Skeletal muscle cell (primary cell): ENCODE measurements at regions not wholly inside any gene's neighbourhood (a gene's known extent, or its start where the extent isn't known, plus 50 kb on each side); places are given as distances from the start of the nearest gene placed in this dataset.
"Not testable (repeated sequence)": the region's sequence is repeated elsewhere in the genome, so short reads cannot be mapped to it uniquely, and the experiment has no call there.

Experiments used
- DNase-seq: peaks from one replicate; pipeline ENCODE4 v3.0.0-alpha.2; 2010; ENCODE audit warnings: low read depth
- H3K4me3 ChIP-seq: 2 replicates; pipeline ENCODE4 v1.5.1; 2011; ENCODE audit warnings: low read depth, mild to moderate bottlenecking, control low read depth, low read length, moderate library complexity

DNA sequence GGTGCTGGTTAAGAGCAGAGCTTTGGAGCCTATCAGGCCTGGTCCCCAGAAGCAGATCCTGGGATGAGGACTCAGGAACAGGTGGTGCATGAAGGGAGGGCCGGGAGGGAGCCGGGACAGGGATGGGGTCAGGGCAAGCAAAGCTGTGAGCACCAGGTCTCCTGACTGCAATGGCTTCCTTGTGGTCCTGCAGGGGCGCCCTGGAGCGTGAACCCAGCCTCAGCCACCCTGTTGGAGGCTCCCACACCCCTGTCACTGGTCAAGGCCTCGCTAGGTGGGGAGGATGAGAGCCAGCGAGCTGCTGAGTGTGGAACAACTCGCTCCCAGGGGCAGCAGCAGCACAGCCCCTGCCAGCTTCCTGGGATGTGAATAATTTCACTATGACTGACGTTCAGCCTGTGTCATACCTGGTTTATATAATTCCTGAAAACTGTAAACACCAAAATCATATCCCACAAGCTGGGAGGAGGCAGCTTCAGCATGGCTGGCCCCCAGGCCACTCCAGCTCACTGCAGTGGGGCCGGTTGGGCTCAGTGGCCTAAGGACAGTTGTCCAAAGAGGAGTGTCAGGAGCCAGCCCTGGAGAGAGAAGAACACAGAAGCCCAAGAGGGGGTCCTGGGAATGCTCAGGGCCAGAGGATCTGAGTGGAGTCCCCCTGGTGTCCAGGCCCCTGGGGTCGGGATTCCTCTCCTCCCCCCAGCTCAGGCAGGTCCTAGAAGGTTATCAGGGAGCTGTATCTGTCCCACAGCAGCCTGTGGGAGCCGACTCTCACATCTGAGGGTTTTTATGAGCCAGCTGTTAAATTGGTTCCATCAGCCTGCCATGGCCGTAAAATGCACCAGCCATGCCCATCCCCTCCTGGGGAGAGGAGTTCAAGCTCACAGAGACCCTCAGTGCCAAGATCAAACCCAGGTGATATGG is 272.9 kb downstream of the ADGRD1 start:
- DNase-seq, result no peak
- H3K4me3 ChIP-seq, result no peak overlapping the region

GRCh38 chr12:131227641-131228040 is 273.9 kb downstream of the ADGRD1 start:
- DNase-seq, H3K4me3 ChIP-seq: not testable (repeated sequence)

- not testable (repeated sequence) for DNase-seq, H3K4me3 ChIP-seq
These were observed 275.3 kb downstream of the ADGRD1 start for GRCh38 chr12:131229079-131229425.

GRCh38 chr12:131229426-131230339 is 276.0 kb downstream of the ADGRD1 start:
- no peak overlapping the region for H3K4me3 ChIP-seq
- DNase-seq, result no peak

GRCh38 chr12:131230340-131231031 is 276.8 kb downstream of the ADGRD1 start:
- H3K4me3 ChIP-seq, result no peak overlapping the region
- DNase-seq, result no peak

DNA sequence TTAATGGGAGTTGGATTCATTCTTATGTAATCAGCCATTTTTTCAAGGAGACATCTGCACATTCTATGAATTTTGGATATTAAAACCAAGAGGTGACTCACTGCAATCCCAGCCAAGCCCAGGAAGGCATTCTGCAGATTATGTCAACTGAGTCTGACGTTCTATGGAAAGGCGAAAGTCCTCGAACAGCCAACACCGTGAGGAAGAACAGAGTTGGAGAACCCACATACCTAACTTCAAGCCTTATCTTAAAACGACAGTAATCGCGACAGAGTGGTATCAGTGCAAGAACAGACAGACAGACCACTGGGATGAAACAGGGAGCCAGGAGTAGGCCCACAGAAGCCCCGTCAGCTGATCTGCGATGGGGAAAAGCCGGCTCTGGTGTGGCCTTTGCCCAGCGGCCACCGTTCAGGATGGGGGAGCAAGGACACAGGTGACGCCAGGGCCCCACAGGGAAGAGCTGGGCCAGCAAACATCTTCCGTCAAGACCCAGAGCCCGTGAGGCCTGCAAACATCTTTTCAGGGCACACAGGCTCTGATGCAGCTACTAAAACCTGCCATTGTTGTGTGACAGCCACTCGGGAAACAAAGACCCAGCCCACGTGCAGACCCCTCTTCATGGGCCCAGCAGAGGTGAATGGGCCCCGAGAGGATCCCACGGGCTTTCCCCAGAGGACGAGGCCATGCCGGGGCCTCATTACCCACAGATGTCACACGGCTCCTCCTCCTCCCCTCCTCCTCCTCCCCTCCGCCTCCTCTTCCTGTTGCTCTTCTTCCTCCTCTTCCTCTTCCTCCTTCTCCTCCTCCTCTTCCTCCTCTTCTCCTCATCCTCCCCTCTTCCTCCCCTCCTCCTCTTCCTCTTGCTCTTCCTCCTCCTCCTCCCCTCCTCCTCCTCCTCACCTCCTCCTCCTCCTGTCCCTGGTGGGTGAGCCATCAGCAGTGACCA is 277.6 kb downstream of the ADGRD1 start:
- H3K4me3 ChIP-seq, result no peak overlapping the region
- no peak for DNase-seq

GRCh38 chr12:131232036-131232435 is 278.3 kb downstream of the ADGRD1 start:
- H3K4me3 ChIP-seq, result no peak overlapping the region
- no peak for DNase-seq

- not testable (repeated sequence) for H3K4me3 ChIP-seq, DNase-seq
These were observed 279.2 kb downstream of the ADGRD1 start for GRCh38 chr12:131232872-131233271.

DNA sequence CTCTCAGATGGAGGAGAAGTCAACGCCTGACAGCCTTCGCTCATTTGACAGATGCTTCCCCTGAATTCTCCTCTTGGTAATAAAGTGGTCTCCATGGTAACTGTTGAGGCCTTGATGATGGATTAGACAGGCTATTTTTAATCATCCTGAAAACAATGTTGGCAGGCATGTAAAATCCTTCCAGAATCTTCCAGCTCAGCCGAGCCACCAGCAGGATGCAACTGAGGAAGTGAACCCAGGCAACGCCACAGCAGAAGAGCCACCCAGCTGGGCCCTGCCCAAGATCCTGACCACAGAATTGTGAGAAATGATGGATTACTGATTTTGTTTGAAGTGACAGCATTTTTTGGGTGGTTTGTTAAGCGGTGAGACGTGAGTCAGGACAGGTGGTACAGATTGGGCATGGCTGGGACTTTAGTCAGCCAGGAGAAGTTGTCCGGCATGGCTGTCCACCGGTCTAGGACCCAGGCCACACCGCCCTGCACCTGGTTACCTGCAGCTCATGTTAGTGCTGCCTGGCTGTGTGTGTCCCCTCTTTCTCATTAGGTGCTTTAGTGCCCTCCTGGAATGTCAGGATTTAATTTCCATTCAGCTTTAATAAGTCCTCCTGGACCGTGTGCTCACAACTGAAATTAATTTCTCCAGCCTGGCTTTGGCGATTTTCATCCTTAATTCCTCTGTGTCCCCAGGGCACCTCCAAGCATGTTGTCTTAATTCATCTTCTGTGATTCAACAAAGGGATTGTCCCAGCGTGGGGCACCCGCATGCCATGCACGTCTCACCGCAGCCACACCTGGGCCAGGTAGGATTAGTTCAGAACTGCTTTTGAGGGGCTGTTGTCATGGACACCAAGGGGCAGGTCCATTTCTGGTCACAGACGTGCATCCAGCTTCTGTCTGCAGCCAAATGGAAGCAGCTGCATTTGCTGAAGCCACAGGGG is 280.4 kb downstream of the ADGRD1 start:
- not testable (repeated sequence) for DNase-seq, H3K4me3 ChIP-seq

GRCh38 chr12:131234841-131235271 is 281.1 kb downstream of the ADGRD1 start:
- H3K4me3 ChIP-seq, DNase-seq: not testable (repeated sequence)

- no peak overlapping the region for H3K4me3 ChIP-seq
- no peak for DNase-seq
These were observed 282.2 kb downstream of the ADGRD1 start for GRCh38 chr12:131235871-131236271.

- no peak overlapping the region for H3K4me3 ChIP-seq
- DNase-seq, result no peak
These were observed 285.8 kb downstream of the ADGRD1 start for GRCh38 chr12:131239384-131240094.

DNA sequence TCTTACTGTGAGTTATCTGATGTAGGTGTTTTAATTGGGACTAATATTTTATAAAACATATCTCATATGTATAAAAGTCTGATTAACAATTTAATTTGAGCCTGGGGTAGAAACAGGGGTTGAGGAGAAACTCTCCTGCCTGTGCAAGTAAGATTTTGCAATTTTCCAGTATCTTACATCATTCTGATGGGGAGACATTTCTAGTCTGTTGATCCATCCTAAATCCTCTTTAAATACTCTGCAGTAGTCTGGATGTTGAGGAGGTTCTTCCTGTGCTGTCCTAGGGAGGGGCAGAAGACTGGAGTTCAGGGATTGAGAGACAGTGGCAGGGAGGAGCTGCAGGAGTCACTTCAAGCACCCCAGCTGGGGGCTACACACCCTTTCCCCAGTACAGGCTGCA is 287.8 kb downstream of the ADGRD1 start:
- no peak for DNase-seq
- H3K4me3 ChIP-seq, result no peak overlapping the region

- no peak overlapping the region for H3K4me3 ChIP-seq
- no peak for DNase-seq
These were observed 289.2 kb downstream of the ADGRD1 start for GRCh38 chr12:131242741-131243496.

DNA sequence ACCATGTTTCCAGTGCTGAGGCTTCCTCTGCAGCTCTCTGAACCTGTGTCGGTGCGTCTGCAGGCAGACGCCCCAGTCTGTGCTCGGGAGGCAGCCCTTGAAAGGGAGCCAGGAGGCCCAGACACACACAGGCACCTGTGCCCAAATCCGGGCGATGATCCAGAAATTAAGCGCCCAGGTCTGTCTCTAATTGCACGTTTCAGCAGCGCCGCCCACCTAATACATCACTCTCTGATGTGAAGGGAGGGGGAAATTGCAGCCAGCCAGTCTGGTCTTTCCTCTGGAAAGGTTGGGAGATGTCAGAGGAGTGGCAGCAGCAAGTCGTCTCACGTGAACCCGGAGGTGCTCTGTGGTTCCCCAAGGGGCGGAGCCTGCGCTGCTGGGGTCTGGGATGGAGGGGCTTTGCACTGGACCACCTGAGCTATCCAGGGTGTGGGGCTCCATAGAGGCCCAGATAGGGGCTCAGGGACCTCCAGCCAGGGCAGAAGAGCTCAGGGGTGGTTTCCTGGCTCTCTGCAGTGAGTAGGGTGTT is 290.5 kb downstream of the ADGRD1 start:
- not testable (repeated sequence) for H3K4me3 ChIP-seq, DNase-seq

GRCh38 chr12:131245161-131245560 is 291.5 kb downstream of the ADGRD1 start:
- not testable (repeated sequence) for DNase-seq, H3K4me3 ChIP-seq
